ENCODE measurements at regions not wholly inside any gene's neighbourhood (a gene's known extent, or its start where the extent isn't known, plus 50 kb on each side); places are given as distances from the start of the nearest gene placed in this dataset.

- Histone ChIP-seq H4K20me1 (ENCODE audit: insufficient read depth) (no peaks in the 10 kb centered on the region), H2AFZ (no peak overlapping the region), H3K36me3 (ENCODE audit: low read depth) (no peaks in the 10 kb centered on the region), H3K27me3 (replicated peaks; ENCODE audit: insufficient read depth) (no peaks in the 10 kb centered on the region), H3K79me2 (ENCODE audit: insufficient read depth) (no peaks in the 10 kb centered on the region), H3F3A (ENCODE audit: insufficient read depth) (no peaks in the 10 kb centered on the region), H3K4me1 (ENCODE audit: insufficient read depth) (no peaks in the 10 kb centered on the region), H3K4me2 (ENCODE audit: unreplicated experiment) (no peak overlapping the region), H3K9ac (no peak overlapping the region), H3K9me3 (ENCODE audit: low read depth) (no peaks in the 10 kb centered on the region), H3K4me3 (no peak overlapping the region), H3K27ac (no peak overlapping the region), H3K9me2 (ENCODE audit: insufficient read depth) (no peaks in the 10 kb centered on the region)
- WGBS, 2 experiments (ENCODE audit: low coverage in 1 of 2, low lambda C conversion rate in 2 of 2, missing lambda C conversion rate in 2 of 2) = 52 to 55% methylated on average over 3 of the region's 3 CpGs
- peak; percentile 32 for DNase-seq
- no peak for TF ChIP-seq EZH2phosphoT487 (IDR thresholded peaks at IDR 0.05; ENCODE audit: insufficient read depth, low read depth)
- no peak for TF ChIP-seq EZH2 (IDR thresholded peaks at IDR 0.05; ENCODE audit: insufficient read depth, poor library complexity, severe bottlenecking)
- in situ Hi-C loops (cut with MboI) = loop anchor here (25.0 kb wide), 1 partner anchor 230 kb away; no protein-coding TSS in a partner anchor
These were observed 190.6 kb downstream of the MID1IP1 start for GRCh38 chrX:38991656-38992440.

- no peaks in the 10 kb centered on the region for H3K4me1 ChIP-seq (ENCODE audit: insufficient read depth)
- no peak overlapping the region for H3K27ac ChIP-seq
- no peaks in the 10 kb centered on the region for H3K9me2 ChIP-seq (ENCODE audit: insufficient read depth)
- no peaks in the 10 kb centered on the region for H3F3A ChIP-seq (ENCODE audit: insufficient read depth)
- no peaks in the 10 kb centered on the region for H4K20me1 ChIP-seq (ENCODE audit: insufficient read depth)
- in situ Hi-C loops (cut with MboI) = loop anchor here (25.0 kb wide), 1 partner anchor 230 kb away; no protein-coding TSS in a partner anchor
- 90 to 97% methylated on average over 8 to 12 of the region's 12 CpGs for WGBS, 2 experiments (ENCODE audit: low coverage in 1 of 2, low lambda C conversion rate in 2 of 2, missing lambda C conversion rate in 2 of 2)
- H2AFZ ChIP-seq = no peak overlapping the region
- no peak for TF ChIP-seq EZH2phosphoT487 (IDR thresholded peaks at IDR 0.05; ENCODE audit: insufficient read depth, low read depth)
- DNase-seq = no peak
- no peaks in the 10 kb centered on the region for H3K27me3 ChIP-seq (replicated peaks; ENCODE audit: insufficient read depth)
- no peaks in the 10 kb centered on the region for H3K79me2 ChIP-seq (ENCODE audit: insufficient read depth)
- H3K9ac ChIP-seq = no peak overlapping the region
- H3K9me3 ChIP-seq (ENCODE audit: low read depth) = no peaks in the 10 kb centered on the region
- H3K4me2 ChIP-seq (ENCODE audit: unreplicated experiment) = no peak overlapping the region
- H3K4me3 ChIP-seq = no peak overlapping the region
- no peaks in the 10 kb centered on the region for H3K36me3 ChIP-seq (ENCODE audit: low read depth)
These were observed 191.3 kb downstream of the MID1IP1 start for GRCh38 chrX:38992441-38993096.

- Histone ChIP-seq H4K20me1 (ENCODE audit: insufficient read depth) (no peaks in the 10 kb centered on the region), H2AFZ (no peak overlapping the region), H3K4me3 (no peak overlapping the region), H3K9me2 (ENCODE audit: insufficient read depth) (no peaks in the 10 kb centered on the region), H3K9me3 (ENCODE audit: low read depth) (no peaks in the 10 kb centered on the region), H3K27ac (no peak overlapping the region), H3K36me3 (ENCODE audit: low read depth) (no peaks in the 10 kb centered on the region), H3K4me1 (ENCODE audit: insufficient read depth) (no peaks in the 10 kb centered on the region), H3K9ac (no peak overlapping the region), H3K79me2 (ENCODE audit: insufficient read depth) (no peaks in the 10 kb centered on the region), H3F3A (ENCODE audit: insufficient read depth) (no peaks in the 10 kb centered on the region), H3K27me3 (replicated peaks; ENCODE audit: insufficient read depth) (no peaks in the 10 kb centered on the region), H3K4me2 (ENCODE audit: unreplicated experiment) (no peak overlapping the region)
- no peak for DNase-seq
- TF ChIP-seq EZH2 (IDR thresholded peaks at IDR 0.05; ENCODE audit: insufficient read depth, poor library complexity, severe bottlenecking) (no peak), EZH2phosphoT487 (IDR thresholded peaks at IDR 0.05; ENCODE audit: insufficient read depth, low read depth) (no peak)
- WGBS, 2 experiments (ENCODE audit: low coverage in 1 of 2, low lambda C conversion rate in 2 of 2, missing lambda C conversion rate in 2 of 2) = 28 to 63% methylated on average over 1 of the region's 1 CpG
- in situ Hi-C loops (cut with MboI) = loop anchor here (25.0 kb wide), 1 partner anchor 231 kb away; no protein-coding TSS in a partner anchor
These were observed 192.2 kb downstream of the MID1IP1 start for GRCh38 chrX:38993500-38993899.

- no peak for DNase-seq
- no peak overlapping the region for H2AFZ ChIP-seq
- H3K27ac ChIP-seq = no peak overlapping the region
- H3K9ac ChIP-seq = no peak overlapping the region
- H3F3A ChIP-seq (ENCODE audit: insufficient read depth) = no peaks in the 10 kb centered on the region
- WGBS, 2 experiments (ENCODE audit: low coverage in 1 of 2, low lambda C conversion rate in 2 of 2, missing lambda C conversion rate in 2 of 2) = 38 to 53% methylated on average over 2 of the region's 2 CpGs
- H3K9me2 ChIP-seq (ENCODE audit: insufficient read depth) = no peaks in the 10 kb centered on the region
- no peaks in the 10 kb centered on the region for H3K36me3 ChIP-seq (ENCODE audit: low read depth)
- peaks cover 7% of the 10 kb centered on the region for H3K4me1 ChIP-seq (ENCODE audit: insufficient read depth)
- TF ChIP-seq EZH2 (IDR thresholded peaks at IDR 0.05; ENCODE audit: insufficient read depth, poor library complexity, severe bottlenecking) = no peak
- TF ChIP-seq EZH2phosphoT487 (IDR thresholded peaks at IDR 0.05; ENCODE audit: insufficient read depth, low read depth) = no peak
- H3K4me3 ChIP-seq = no peak overlapping the region
- H4K20me1 ChIP-seq (ENCODE audit: insufficient read depth) = no peaks in the 10 kb centered on the region
- no peaks in the 10 kb centered on the region for H3K27me3 ChIP-seq (replicated peaks; ENCODE audit: insufficient read depth)
- H3K79me2 ChIP-seq (ENCODE audit: insufficient read depth) = no peaks in the 10 kb centered on the region
- in situ Hi-C loops (cut with MboI) = loop anchor here (25.0 kb wide), 1 partner anchor 237 kb away; no protein-coding TSS in a partner anchor
- no peaks in the 10 kb centered on the region for H3K9me3 ChIP-seq (ENCODE audit: low read depth)
- H3K4me2 ChIP-seq (ENCODE audit: unreplicated experiment) = no peak overlapping the region
These were observed 197.8 kb downstream of the MID1IP1 start for GRCh38 chrX:38999099-38999498.
